ENCODE measurements at regions not wholly inside any gene's neighbourhood (a gene's known extent, or its start where the extent isn't known, plus 50 kb on each side); places are given as distances from the start of the nearest gene placed in this dataset.

GRCh38 chr1:195130598-195130997 is 1477.6 kb downstream of the KCNT2 start:
- no peak for TF ChIP-seq CTCF (IDR thresholded peaks at IDR 0.05; ENCODE audit: low read depth, low read length, poor library complexity, severe bottlenecking)
- TF ChIP-seq EZH2phosphoT487 (IDR thresholded peaks at IDR 0.05; ENCODE audit: borderline replicate concordance, low read length): no peak
